HG02885 (cell line): ENCODE measurements at regions not wholly inside any gene's neighbourhood (a gene's known extent, or its start where the extent isn't known, plus 50 kb on each side); places are given as distances from the start of the nearest gene placed in this dataset.
"Not testable (repeated sequence)": the region's sequence is repeated elsewhere in the genome, so short reads cannot be mapped to it uniquely, and the experiment has no call there.

ENCODE experiments used
- ATAC-seq: cut with Tn5 transposase; IDR thresholded peaks from one replicate; pipeline ENCODE4 v1.9.1; 2021; ENCODE audit warnings: mild to moderate bottlenecking; ENCODE audit not compliant: unreplicated experiment, poor library complexity

- no peak for ATAC-seq
Observed at GRCh38 chr10:30199376-30200016, 140.1 kb upstream of the JCAD start.

- no peak for ATAC-seq
Observed at GRCh38 chr10:30197186-30197585, 137.8 kb upstream of the JCAD start.

GRCh38 chr10:30196559-30196958 lies 137.2 kb upstream of the JCAD start:
- not testable (repeated sequence) for ATAC-seq

GRCh38 chr10:30192846-30193608 lies 133.6 kb upstream of the JCAD start:
- ATAC-seq = no peak

- no peak for ATAC-seq
Observed at GRCh38 chr10:30190577-30191552, 131.5 kb upstream of the JCAD start.

- no peak for ATAC-seq
Observed at GRCh38 chr10:30189238-30189580, 129.8 kb upstream of the JCAD start.

- ATAC-seq = no peak
Observed at GRCh38 chr10:30188556-30189237, 129.3 kb upstream of the JCAD start.

GRCh38 chr10:30188101-30188500 lies 128.7 kb upstream of the JCAD start:
- ATAC-seq = no peak

- no peak for ATAC-seq
Observed at GRCh38 chr10:30187010-30187409, 127.6 kb upstream of the JCAD start.

GRCh38 chr10:30186371-30186875 lies 127.0 kb upstream of the JCAD start:
- no peak for ATAC-seq

GRCh38 chr10:30185916-30186315 lies 126.5 kb upstream of the JCAD start:
- ATAC-seq = no peak

GRCh38 chr10:30185341-30185740 lies 126.0 kb upstream of the JCAD start:
- no peak for ATAC-seq

GRCh38 chr10:30184397-30185033 lies 125.1 kb upstream of the JCAD start:
- ATAC-seq = no peak

GRCh38 chr10:30183055-30183402 lies 123.6 kb upstream of the JCAD start:
- no peak for ATAC-seq

GRCh38 chr10:30182191-30183054 lies 123.0 kb upstream of the JCAD start:
- ATAC-seq = no peak

GRCh38 chr10:30178356-30178964 lies 119.1 kb upstream of the JCAD start:
- no peak for ATAC-seq

- no peak for ATAC-seq
Observed at GRCh38 chr10:30176776-30177533, 117.6 kb upstream of the JCAD start.

- ATAC-seq = no peak
Observed at GRCh38 chr10:30176182-30176581, 116.8 kb upstream of the JCAD start.
